H1 (cell line): ENCODE measurements at regions not wholly inside any gene's neighbourhood (a gene's known extent, or its start where the extent isn't known, plus 50 kb on each side); places are given as distances from the start of the nearest gene placed in this dataset.

Experiments used
- CTCF ChIA-PET: fragments of 300-600 bp; sonication (Branson Sonifier 250); formaldehyde crosslinking; loops from one replicate; lab custom pipeline; 2021; ENCODE audit not compliant: partially characterized antibody; lab: Charles Lee
- POLR2A ChIA-PET: fragments of 300-600 bp; sonication (Branson Sonifier 250); formaldehyde crosslinking; loops from one replicate; lab custom pipeline; 2021; ENCODE audit warnings: inconsistent platforms; ENCODE audit not compliant: partially characterized antibody; lab: Charles Lee
- DNase-seq, 2 experiments: peaks; one replicate each; pipeline versions ENCODE4 v3.0.0 to v3.0.0-alpha.2; 2010 to 2022; ENCODE audit warnings: low spot score in 2 of 2, low read depth in 1 of 2, mixed read lengths in 1 of 2
- FAIRE-seq: peaks from 2 replicates; lab custom pipeline; 2011; peaks lifted over from hg19 to GRCh38; lab: Jason Lieb, UNC
- H2AFZ ChIP-seq: 2 replicates; pipeline ENCODE4 v1.8.1; 2012; ENCODE audit warnings: low read length, inconsistent platforms
- H2AK5ac ChIP-seq: 2 replicates; pipeline ENCODE4 v1.6.1; 2013; ENCODE audit warnings: low read depth, low read length
- H2BK120ac ChIP-seq: replicated peaks from 2 replicates; pipeline ENCODE3; 2013; ENCODE audit warnings: low read depth, low read length, inconsistent platforms
- H2BK12ac ChIP-seq: 2 replicates; pipeline ENCODE4 v1.6.1; 2013; ENCODE audit warnings: low read depth, low read length
- H2BK15ac ChIP-seq: 2 replicates; pipeline ENCODE4 v1.6.1; 2013; ENCODE audit warnings: low read length
- H2BK20ac ChIP-seq: 2 replicates; pipeline ENCODE4 v1.6.1; 2013; ENCODE audit warnings: low read length
- H2BK5ac ChIP-seq: 2 replicates; pipeline ENCODE4 v1.6.1; 2013; ENCODE audit warnings: low read depth, low read length
- H3K14ac ChIP-seq: 2 replicates; pipeline ENCODE4 v1.6.1; 2013; ENCODE audit warnings: inconsistent platforms; ENCODE audit not compliant: insufficient read length
- H3K18ac ChIP-seq: 2 replicates; pipeline ENCODE4 v1.6.1; 2013; ENCODE audit warnings: low read length; ENCODE audit errors: extremely low read depth
- H3K23ac ChIP-seq: 2 replicates; pipeline ENCODE4 v1.6.1; 2013; ENCODE audit warnings: inconsistent platforms; ENCODE audit not compliant: insufficient read length
- H3K23me2 ChIP-seq: 2 replicates; pipeline ENCODE4 v1.6.1; 2013; ENCODE audit warnings: low read depth, low read length
- H3K27ac ChIP-seq: 2 replicates; pipeline ENCODE4 v1.6.1; 2011; ENCODE audit warnings: low read depth, low read length, inconsistent platforms
- H3K27me3 ChIP-seq, 4 experiments: replicated peaks in 1 of 4; 1 replicate in 1 of 4; 2 replicates in 3 of 4; pipeline versions ENCODE4 v1.6.1 to v1.8.1; 2011 to 2013; ENCODE audit warnings: low read length in 3 of 4, mild to moderate bottlenecking in 3 of 4, inconsistent platforms in 2 of 4, mixed read lengths in 2 of 4, moderate library complexity in 1 of 4; ENCODE audit not compliant: control insufficient read depth in 3 of 4, insufficient read depth in 3 of 4; ENCODE audit errors: extremely low read depth in 1 of 4
- H3K36me3 ChIP-seq, 4 experiments: 2 replicates each; pipeline versions ENCODE4 v1.6.1 to v1.8.1; 2011 to 2013; ENCODE audit warnings: mild to moderate bottlenecking in 4 of 4, low read length in 3 of 4, moderate library complexity in 2 of 4, control low read depth in 1 of 4, inconsistent platforms in 1 of 4; ENCODE audit not compliant: insufficient read depth in 4 of 4, control insufficient read depth in 2 of 4
- H3K4ac ChIP-seq: replicated peaks from 2 replicates; pipeline ENCODE3; 2013; ENCODE audit warnings: low read length, low read depth, mixed read lengths, inconsistent platforms; ENCODE audit not compliant: insufficient read length
- H3K4me1 ChIP-seq, 4 experiments: replicated peaks in 1 of 4; 1 replicate in 1 of 4; 2 replicates in 3 of 4; pipeline versions ENCODE4 v1.6.1 to v1.8.1; 2011 to 2013; ENCODE audit warnings: low read length in 3 of 4, inconsistent platforms in 2 of 4, mixed read lengths in 1 of 4; ENCODE audit not compliant: insufficient read depth in 4 of 4, control insufficient read depth in 3 of 4
- H3K4me2 ChIP-seq, 2 experiments: 2 replicates each; pipeline versions ENCODE4 v1.6.1 to v1.8.1; 2011 to 2013; ENCODE audit warnings: low read depth in 2 of 2, low read length in 2 of 2, control low read depth in 1 of 2, inconsistent platforms in 1 of 2, mild to moderate bottlenecking in 1 of 2; ENCODE audit not compliant: insufficient read depth in 1 of 2
- H3K4me3 ChIP-seq, 4 experiments: fragments of 200-600, 300-600 bp in 1 of 4; sonication (generic), shearing (Covaris generic), sonication (Bioruptor Twin) in 1 of 4; 2 replicates each; pipeline versions ENCODE4 v1.5.1 to v1.8.1; 2011 to 2016; ENCODE audit warnings: low read length in 4 of 4, low read depth in 3 of 4, control low read depth in 2 of 4, inconsistent platforms in 2 of 4, mild to moderate bottlenecking in 2 of 4, mixed read lengths in 1 of 4, moderate library complexity in 1 of 4; ENCODE audit not compliant: insufficient read depth in 2 of 4; ENCODE audit errors: extremely low read depth in 1 of 4
- H3K56ac ChIP-seq: replicated peaks from 2 replicates; pipeline ENCODE3; 2013; ENCODE audit warnings: low read depth, mild to moderate bottlenecking, mixed read lengths, low read length, inconsistent platforms; ENCODE audit not compliant: insufficient read length
- H3K79me1 ChIP-seq: 2 replicates; pipeline ENCODE4 v1.6.1; 2013; ENCODE audit warnings: low read depth, low read length, control low read depth
- H3K79me2 ChIP-seq, 2 experiments: 2 replicates each; pipeline versions ENCODE4 v1.6.1 to v1.8.1; 2012 to 2013; ENCODE audit warnings: low read length in 2 of 2, mild to moderate bottlenecking in 2 of 2, inconsistent platforms in 1 of 2; ENCODE audit not compliant: insufficient read depth in 2 of 2, control insufficient read depth in 1 of 2
- H3K9ac ChIP-seq, 4 experiments: replicated peaks in 1 of 4; 1 replicate in 1 of 4; 2 replicates in 3 of 4; pipeline versions ENCODE4 v1.6.1 to v1.8.1; 2011 to 2013; ENCODE audit warnings: low read depth in 3 of 4, low read length in 3 of 4, control low read depth in 2 of 4, mild to moderate bottlenecking in 2 of 4, moderate library complexity in 2 of 4, inconsistent platforms in 1 of 4; ENCODE audit errors: extremely low read depth in 1 of 4
- H3K9me3 ChIP-seq, 2 experiments: 2 replicates each; pipeline versions ENCODE4 v1.6.1 to v1.8.1; 2012 to 2013; ENCODE audit warnings: mild to moderate bottlenecking in 2 of 2, moderate library complexity in 2 of 2, control low read depth in 1 of 2, inconsistent platforms in 1 of 2, low read depth in 1 of 2, low read length in 1 of 2, mixed read lengths in 1 of 2; ENCODE audit not compliant: insufficient read depth in 2 of 2
- H4K20me1 ChIP-seq, 2 experiments: replicated peaks in 1 of 2; 2 replicates each; pipeline versions ENCODE3 to v1.8.1; 2011 to 2013; ENCODE audit warnings: inconsistent platforms in 2 of 2, low read length in 2 of 2, mild to moderate bottlenecking in 1 of 2; ENCODE audit not compliant: insufficient read depth in 2 of 2, control insufficient read depth in 1 of 2
- H4K5ac ChIP-seq: 2 replicates; pipeline ENCODE4 v1.6.1; 2013; ENCODE audit warnings: low read length, low read depth, mixed read lengths, inconsistent platforms; ENCODE audit not compliant: insufficient read length
- H4K8ac ChIP-seq: 2 replicates; pipeline ENCODE4 v1.8.0; 2013; ENCODE audit warnings: mild to moderate bottlenecking, moderate library complexity, low read length, inconsistent platforms; ENCODE audit not compliant: insufficient read depth; ENCODE audit errors: extremely low read depth
- H4K91ac ChIP-seq: replicated peaks from 2 replicates; pipeline ENCODE3; 2013; ENCODE audit warnings: low read length, mixed read lengths, inconsistent platforms; ENCODE audit not compliant: insufficient read length
- BCL11A ChIP-seq, 2 experiments: IDR thresholded peaks; one replicate each; pipeline ENCODE4 v1.6.1; 2011; ENCODE audit warnings: low read depth in 2 of 2, low read length in 2 of 2, mild to moderate bottlenecking in 2 of 2
- GTF2F1 ChIP-seq: IDR thresholded peaks from 2 replicates; pipeline ENCODE4 v1.6.1; 2012; ENCODE audit warnings: low read depth, low read length, improper control_type of control experiment, borderline replicate concordance
- WGBS, 2 experiments: shearing (Covaris generic) in 1 of 2; methylation state at CpG; one replicate each; pipeline versions ENCODE4 v1.1.6 to v1.1.7; 2013 to 2015; ENCODE audit warnings: low lambda C conversion rate in 2 of 2, mixed read lengths in 2 of 2, inconsistent platforms in 1 of 2, low coverage in 1 of 2, missing lambda C conversion rate in 1 of 2; ENCODE audit not compliant: insufficient replicate concordance in 2 of 2, insufficient coverage in 1 of 2, insufficient read length in 1 of 2; ENCODE audit errors: extremely low coverage in 1 of 2, missing lambda C conversion rate in 1 of 2; 5-methylcytosine and 5-hydroxymethylcytosine counted together

- Histone ChIP-seq H3K4me1 (no peaks in the 10 kb centered on the region), H3K4me3 (no peak overlapping the region), H3K23ac (no peak overlapping the region), H2AFZ (no peak overlapping the region), H2BK120ac (no peak overlapping the region), H3K27ac (no peak overlapping the region), H3K79me2 (no peaks in the 10 kb centered on the region), H2AK5ac (no peak overlapping the region), H3K36me3 (no peaks in the 10 kb centered on the region), H3K27me3 (no peaks in the 10 kb centered on the region), H2BK5ac (no peak overlapping the region), H4K91ac (no peak overlapping the region), H3K56ac (no peak overlapping the region), H2BK20ac (no peak overlapping the region), H3K18ac (no peak overlapping the region), H2BK15ac (no peak overlapping the region), H3K4ac (no peak overlapping the region), H3K9ac (no peak overlapping the region), H3K4me2 (no peak overlapping the region), H4K5ac (no peak overlapping the region), H3K79me1 (no peaks in the 10 kb centered on the region), H3K9me3 (no peaks in the 10 kb centered on the region), H3K14ac (no peak overlapping the region), H3K23me2 (no peaks in the 10 kb centered on the region), H4K8ac (no peak overlapping the region), H2BK12ac (no peak overlapping the region), H4K20me1 (no peaks in the 10 kb centered on the region)
- ChIA-PET CTCF (no interaction called here), POLR2A (interaction anchor here (0.7 kb wide), 1 partner anchor 13 kb away, joined by 5 read pairs; no protein-coding TSS in a partner anchor)
- DNase-seq (no peak), FAIRE-seq (no peak)
- 90% methylated on average over 2 of the region's 2 CpGs; no CpG with 5 or more reads in 1 of the 2 experiments for WGBS, 2 experiments
- no peak for TF ChIP-seq GTF2F1
- no peak for TF ChIP-seq BCL11A (IDR thresholded peaks at IDR 0.05; ENCODE audit: low read depth in 2 of 2, low read length in 2 of 2)
- TF ChIP-seq, all 59 proteins: peak for 0
Observed at GRCh38 chr4:177951026-177951425, 508.8 kb upstream of the AGA start.
